Hindlimb muscle (tissue), 1 donor: ENCODE measurements at regions not wholly inside any gene's neighbourhood (a gene's known extent, or its start where the extent isn't known, plus 50 kb on each side); places are given as distances from the start of the nearest gene placed in this dataset.

Experiments used
- DNase-seq: peaks from one replicate; pipeline ENCODE4 v3.0.0-alpha.2; 2013

GRCh38 chr2:18763338-18763737 lies 174.0 kb upstream of the NT5C1B start:
- DNase-seq, result no peak

- DNase-seq, result no peak
Observed at GRCh38 chr2:18762667-18763066, 173.3 kb upstream of the NT5C1B start.

GRCh38 chr2:18754286-18754685 lies 164.9 kb upstream of the NT5C1B start:
- no peak for DNase-seq

- DNase-seq, result no peak
Observed at GRCh38 chr2:18753722-18754121, 164.4 kb upstream of the NT5C1B start.

- DNase-seq, result no peak
Observed at GRCh38 chr2:18752667-18753422, 163.5 kb upstream of the NT5C1B start.

GRCh38 chr2:18752022-18752493 lies 162.7 kb upstream of the NT5C1B start:
- no peak for DNase-seq

- DNase-seq, result no peak
Observed at GRCh38 chr2:18750672-18751554, 161.5 kb upstream of the NT5C1B start.

- peak; percentile 67 for DNase-seq
Observed at GRCh38 chr2:18749912-18750526, 160.7 kb upstream of the NT5C1B start.

GRCh38 chr2:18745431-18746272 lies 156.3 kb upstream of the NT5C1B start:
- DNase-seq, result no peak

GRCh38 chr2:18741895-18742732 lies 152.7 kb upstream of the NT5C1B start:
- DNase-seq, result no peak

- DNase-seq, result no peak
Observed at GRCh38 chr2:18741191-18741590, 151.8 kb upstream of the NT5C1B start.

- peak; percentile 56 for DNase-seq
Observed at GRCh38 chr2:18740474-18740881, 151.1 kb upstream of the NT5C1B start.

- DNase-seq, result no peak
Observed at GRCh38 chr2:18731666-18732065, 142.3 kb upstream of the NT5C1B start.

GRCh38 chr2:18724371-18725145 lies 135.2 kb upstream of the NT5C1B start:
- DNase-seq, result no peak

GRCh38 chr2:18723219-18723618 lies 133.8 kb upstream of the NT5C1B start:
- DNase-seq, result no peak

GRCh38 chr2:18722101-18722500 lies 132.7 kb upstream of the NT5C1B start:
- DNase-seq, result no peak

- DNase-seq, result no peak
Observed at GRCh38 chr2:18721038-18721922, 131.9 kb upstream of the NT5C1B start.

- DNase-seq, result no peak
Observed at GRCh38 chr2:18719978-18720775, 130.8 kb upstream of the NT5C1B start.
